ENCODE measurements at regions not wholly inside any gene's neighbourhood (a gene's known extent, or its start where the extent isn't known, plus 50 kb on each side); places are given as distances from the start of the nearest gene placed in this dataset.
A peak's percentile ranks its signal among the peaks of the same experiment; 100 is the strongest.
"Not testable (repeated sequence)": the region's sequence is repeated elsewhere in the genome, so short reads cannot be mapped to it uniquely, and the experiment has no call there.

DNA sequence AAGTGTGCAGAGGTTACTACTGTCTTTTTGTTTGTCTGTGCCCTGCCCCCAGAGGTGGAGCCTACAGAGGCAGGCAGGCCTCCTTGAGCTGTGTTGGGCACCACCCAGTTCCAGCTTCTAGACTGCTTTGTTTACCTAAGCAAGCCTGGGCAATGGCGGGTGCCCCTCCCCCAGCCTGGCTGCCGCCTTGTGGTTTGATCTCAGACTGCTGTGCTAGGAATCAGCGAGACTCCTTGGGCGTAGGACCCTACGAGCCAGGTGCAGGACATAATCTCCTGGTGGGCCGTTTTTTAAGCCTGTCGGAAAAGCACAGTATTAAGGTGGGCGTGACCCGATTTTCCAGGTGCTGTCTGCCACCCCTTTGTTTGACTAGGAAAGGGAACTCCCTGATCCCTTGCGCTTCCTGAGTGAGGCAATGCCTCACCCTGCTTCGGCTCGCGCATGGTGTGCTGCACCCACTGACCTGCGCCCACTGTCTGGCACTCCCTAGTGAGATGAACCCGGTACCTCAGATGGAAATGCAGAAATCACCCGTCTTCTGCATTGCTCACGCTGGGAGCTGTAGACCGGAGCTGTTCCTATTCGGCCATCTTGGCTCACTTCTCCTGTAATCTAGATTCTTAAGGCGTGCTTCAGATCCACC, 365.7 kb downstream of the NEBL start:
- not testable (repeated sequence) for DNase-seq; H3K36me3 ChIP-seq; H3K4me3 ChIP-seq; H3K27me3 ChIP-seq; H3K27ac ChIP-seq; H3K9me3 ChIP-seq (replicated peaks)
- H3K4me1 ChIP-seq: peaks cover 12% of the 10 kb centered on the region

GRCh38 chr10:20521186-20521585, 375.9 kb downstream of the NEBL start:
- Histone ChIP-seq H3K27ac (no peak overlapping the region), H3K4me3 (no peak overlapping the region), H3K36me3 (no peaks in the 10 kb centered on the region), H3K9me3 (replicated peaks) (no peaks in the 10 kb centered on the region), H3K27me3 (no peaks in the 10 kb centered on the region), H3K4me1 (no peaks in the 10 kb centered on the region)
- DNase-seq: no peak

DNA sequence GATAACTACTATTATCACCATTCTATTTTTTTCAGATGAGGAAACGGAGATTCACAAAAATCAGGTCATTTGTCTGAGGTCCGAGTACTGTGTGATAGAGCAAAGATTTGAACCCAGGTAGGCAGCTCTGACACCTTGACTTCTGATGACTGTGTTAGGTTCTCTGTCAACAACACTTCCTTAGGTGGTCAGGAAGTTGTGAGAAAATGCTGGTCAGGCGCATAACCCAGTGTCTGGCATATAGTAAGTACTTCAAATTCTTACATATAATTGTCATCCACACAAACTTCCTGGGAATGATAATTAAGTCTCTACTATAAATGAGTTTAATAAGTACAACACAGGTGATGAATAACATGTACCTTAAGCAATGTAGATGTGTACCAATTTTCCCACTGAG, 381.5 kb downstream of the NEBL start:
- no peaks in the 10 kb centered on the region for H3K9me3 ChIP-seq (replicated peaks)
- H3K27me3 ChIP-seq: no peaks in the 10 kb centered on the region
- no peak for DNase-seq
- H3K36me3 ChIP-seq: no peaks in the 10 kb centered on the region
- no peaks in the 10 kb centered on the region for H3K4me1 ChIP-seq
- H3K27ac ChIP-seq: no peak overlapping the region
- no peak overlapping the region for H3K4me3 ChIP-seq

- Histone ChIP-seq H3K4me3 (no peak overlapping the region), H3K27ac (no peak overlapping the region), H3K9me3 (replicated peaks) (no peaks in the 10 kb centered on the region), H3K36me3 (no peaks in the 10 kb centered on the region), H3K27me3 (no peaks in the 10 kb centered on the region), H3K4me1 (no peaks in the 10 kb centered on the region)
- no peak for DNase-seq
These were observed 384.5 kb downstream of the NEBL start for GRCh38 chr10:20512631-20513030.

- Histone ChIP-seq H3K4me1 (no peaks in the 10 kb centered on the region), H3K36me3 (no peaks in the 10 kb centered on the region), H3K9me3 (replicated peaks) (no peaks in the 10 kb centered on the region), H3K27ac (no peak overlapping the region), H3K4me3 (no peak overlapping the region), H3K27me3 (no peaks in the 10 kb centered on the region)
- no peak for DNase-seq
These were observed 388.2 kb downstream of the NEBL start for GRCh38 chr10:20508921-20509320.

DNA sequence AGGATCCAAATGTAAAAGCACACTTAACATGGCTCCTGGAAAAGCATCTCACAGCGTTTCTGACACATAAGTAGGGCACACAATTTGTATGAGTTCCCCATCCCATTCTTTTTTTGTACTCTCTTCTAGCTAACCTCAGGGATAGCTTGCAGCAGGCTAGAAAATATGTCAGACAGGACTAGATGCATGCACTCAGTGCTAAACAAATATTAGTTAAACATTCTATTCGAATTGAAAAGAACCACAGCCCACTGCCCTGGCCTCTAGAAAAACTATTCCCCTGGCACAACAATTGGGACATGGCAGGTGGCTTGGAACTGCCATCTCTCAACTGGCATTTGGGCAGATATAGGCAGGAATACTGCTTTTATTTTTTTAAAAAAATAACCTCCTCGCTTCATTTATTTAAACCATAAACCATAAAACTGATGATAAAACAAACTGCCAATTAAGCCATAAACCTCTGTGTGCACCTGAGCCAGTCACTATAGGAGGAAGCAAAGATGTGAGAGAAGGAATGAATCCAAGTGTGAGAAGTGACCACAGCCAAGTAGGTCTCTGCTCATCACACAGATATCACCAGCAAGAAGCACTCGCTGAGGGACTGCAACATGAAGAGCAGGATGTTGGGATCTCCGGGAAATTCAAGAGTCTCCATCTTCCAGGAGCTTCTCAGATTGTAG, 394.1 kb downstream of the NEBL start:
- no peaks in the 10 kb centered on the region for H3K4me1 ChIP-seq
- H3K27ac ChIP-seq: no peak overlapping the region
- no peak for DNase-seq
- no peak overlapping the region for H3K4me3 ChIP-seq
- H3K36me3 ChIP-seq: no peaks in the 10 kb centered on the region
- no peaks in the 10 kb centered on the region for H3K27me3 ChIP-seq
- no peaks in the 10 kb centered on the region; the same call in 1 of the 2 replicates for H3K9me3 ChIP-seq (replicated peaks)

DNA sequence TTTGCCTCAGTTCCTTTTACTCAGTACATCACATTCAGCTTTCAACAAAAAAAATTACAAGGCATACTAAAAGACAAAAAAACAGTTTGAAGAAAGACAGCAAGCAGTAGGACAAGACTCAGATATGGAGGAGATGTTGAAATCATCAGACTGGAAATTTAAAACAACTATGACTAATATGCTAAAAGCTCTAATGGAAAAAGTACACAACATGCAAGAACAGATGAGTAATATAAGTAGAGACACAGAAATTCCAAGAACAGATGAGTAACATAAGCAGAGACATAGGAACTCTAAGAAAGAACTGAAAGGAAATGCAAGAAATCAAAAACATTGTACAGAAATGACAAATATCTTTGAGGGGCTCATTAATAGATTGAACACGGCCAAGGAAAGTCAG, 402.6 kb downstream of the NEBL start:
- Histone ChIP-seq H3K27me3 (no peaks in the 10 kb centered on the region), H3K9me3 (replicated peaks) (no peaks in the 10 kb centered on the region; the same call in 1 of the 2 replicates), H3K36me3 (no peaks in the 10 kb centered on the region), H3K4me3 (no peak overlapping the region), H3K27ac (no peak overlapping the region), H3K4me1 (no peaks in the 10 kb centered on the region)
- no peak for DNase-seq

- no peaks in the 10 kb centered on the region for H3K36me3 ChIP-seq
- no peak overlapping the region for H3K27ac ChIP-seq
- H3K27me3 ChIP-seq: no peaks in the 10 kb centered on the region
- DNase-seq: no peak
- no peaks in the 10 kb centered on the region for H3K9me3 ChIP-seq (replicated peaks)
- no peak overlapping the region for H3K4me3 ChIP-seq
- no peaks in the 10 kb centered on the region for H3K4me1 ChIP-seq
These were observed 404.7 kb downstream of the NEBL start for GRCh38 chr10:20492447-20492846.

DNA sequence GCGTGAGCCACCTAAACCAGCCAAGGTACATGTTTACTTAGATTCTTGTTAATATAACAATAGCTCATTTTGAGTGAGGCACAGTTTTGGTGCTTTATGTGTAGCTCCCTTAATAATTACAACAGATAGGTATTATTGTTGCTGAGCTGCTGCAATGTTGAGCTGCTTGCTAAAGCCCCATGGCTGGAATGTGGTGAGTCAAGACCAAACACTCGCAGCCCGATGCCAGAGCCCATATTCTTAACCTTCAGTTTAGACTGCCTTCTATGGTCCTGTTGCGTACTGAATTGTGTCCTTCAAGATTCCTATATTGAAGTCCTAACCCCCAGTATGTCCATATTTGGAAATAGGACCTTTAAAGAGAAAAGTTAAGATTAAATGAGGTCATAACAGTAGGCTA, 407.1 kb downstream of the NEBL start:
- H3K9me3 ChIP-seq (replicated peaks): no peaks in the 10 kb centered on the region
- H3K36me3 ChIP-seq: no peaks in the 10 kb centered on the region
- DNase-seq: no peak

GRCh38 chr10:20486791-20487190, 410.3 kb downstream of the NEBL start:
- DNase-seq: peak; percentile 54 to 62
- Histone ChIP-seq H3K9me3 (replicated peaks) (no peaks in the 10 kb centered on the region), H3K27ac (no peak overlapping the region), H3K27me3 (no peaks in the 10 kb centered on the region), H3K36me3 (no peaks in the 10 kb centered on the region), H3K4me1 (0 out of 2 replicates have a peak, but pooled peaks cover 2% of the 10 kb centered on the region), H3K4me3 (no peak overlapping the region)

More for the DNA sequence above, 407.1 kb downstream of the NEBL start:
- no peak overlapping the region for H3K4me3 ChIP-seq
- H3K27me3 ChIP-seq: no peaks in the 10 kb centered on the region
- H3K4me1 ChIP-seq: 0 out of 2 replicates have a peak, but pooled peaks cover 2% of the 10 kb centered on the region
- H3K27ac ChIP-seq: no peak overlapping the region

- Histone ChIP-seq H3K4me1 (0 out of 2 replicates have a peak, but pooled peaks cover 2% of the 10 kb centered on the region), H3K27ac (no peak overlapping the region)
- no peak for DNase-seq
These were observed 411.6 kb downstream of the NEBL start for GRCh38 chr10:20485554-20485953.

DNA sequence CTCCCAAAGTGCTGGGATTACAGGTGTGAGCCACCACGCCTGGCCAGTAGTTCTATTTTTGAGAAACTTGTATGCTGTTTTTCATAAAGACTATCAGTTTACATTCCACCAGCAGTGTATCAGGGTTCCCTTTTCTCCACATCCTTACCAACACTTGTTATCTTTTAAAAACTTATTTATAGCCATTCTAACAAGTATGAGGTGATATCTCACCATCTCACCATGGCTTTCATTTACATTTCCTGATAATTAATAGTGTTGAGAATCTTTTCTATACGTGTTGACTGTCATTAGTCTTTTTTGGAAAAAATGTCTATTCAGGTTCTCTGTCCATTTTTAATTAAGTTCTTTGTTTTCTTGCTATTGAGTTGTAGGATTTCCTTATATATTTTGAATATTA, 416.1 kb downstream of the NEBL start:
- Histone ChIP-seq H3K9me3 (replicated peaks) (no peaks in the 10 kb centered on the region), H3K4me3 (no peak overlapping the region), H3K36me3 (peaks cover 2% of the 10 kb centered on the region; the same call in 1 of the 2 replicates), H3K27ac (no peak overlapping the region), H3K27me3 (no peaks in the 10 kb centered on the region), H3K4me1 (0 out of 2 replicates have a peak, but pooled peaks cover 2% of the 10 kb centered on the region)
- no peak for DNase-seq

More at GRCh38 chr10:20485554-20485953, 411.6 kb downstream of the NEBL start:
- H3K27me3 ChIP-seq: no peaks in the 10 kb centered on the region
- H3K9me3 ChIP-seq (replicated peaks): no peaks in the 10 kb centered on the region
- no peaks in the 10 kb centered on the region for H3K36me3 ChIP-seq
- H3K4me3 ChIP-seq: no peak overlapping the region

- not testable (repeated sequence) for H3K4me3 ChIP-seq; H3K36me3 ChIP-seq; H3K9me3 ChIP-seq (replicated peaks); H3K27ac ChIP-seq; DNase-seq; H3K27me3 ChIP-seq; H3K4me1 ChIP-seq
These were observed 416.5 kb downstream of the NEBL start for GRCh38 chr10:20480575-20480974.

GRCh38 chr10:20474064-20474463, 423.0 kb downstream of the NEBL start:
- Histone ChIP-seq H3K27ac (peak overlapping the region; percentile 91), H3K36me3 (no peaks in the 10 kb centered on the region)

DNA sequence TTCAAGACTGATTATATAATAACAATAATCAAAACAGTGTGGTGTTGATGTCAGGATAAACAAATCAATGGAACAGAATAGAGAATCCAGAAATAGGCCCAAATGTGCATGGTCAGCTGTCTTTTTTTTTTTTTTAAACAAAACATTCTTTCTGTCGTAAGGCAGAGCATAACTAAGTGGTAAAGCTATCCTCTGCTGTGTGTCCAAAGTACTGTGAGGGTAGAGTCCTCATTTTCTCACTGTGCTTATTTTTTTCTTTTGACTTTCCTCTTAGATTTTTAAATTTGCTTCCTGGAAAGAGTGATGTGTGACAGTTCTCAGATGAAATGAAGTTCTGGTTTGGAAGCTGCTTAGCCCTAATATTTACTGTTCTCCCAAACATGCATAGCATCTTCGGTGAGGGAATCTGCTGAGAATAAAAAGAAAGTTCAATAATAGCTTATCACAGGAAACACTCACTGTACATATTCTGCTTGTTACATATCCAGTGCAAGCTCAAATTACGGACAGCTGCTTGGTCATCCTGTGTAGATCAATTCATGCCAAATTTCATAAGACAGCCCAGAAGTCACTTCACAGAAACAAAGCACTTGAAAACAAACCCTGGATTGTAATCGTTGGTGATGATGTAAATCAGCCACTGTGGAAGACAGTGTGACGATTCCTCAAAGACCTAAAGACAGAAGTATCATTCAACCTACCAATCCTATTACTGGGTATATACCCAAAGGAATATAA, 423.9 kb downstream of the NEBL start:
- H3K4me3 ChIP-seq: peak overlapping the region; percentile 37
- H3K27ac ChIP-seq: peak overlapping the region; percentile 91
- peaks cover 8% of the 10 kb centered on the region for H3K4me1 ChIP-seq
- no peaks in the 10 kb centered on the region for H3K27me3 ChIP-seq
- H3K36me3 ChIP-seq: no peaks in the 10 kb centered on the region
- H3K9me3 ChIP-seq (replicated peaks): no peaks in the 10 kb centered on the region
- DNase-seq: peak; percentile 72 to 91

More at GRCh38 chr10:20474064-20474463, 423.0 kb downstream of the NEBL start:
- no peaks in the 10 kb centered on the region for H3K27me3 ChIP-seq
- no peak overlapping the region for H3K4me3 ChIP-seq
- H3K4me1 ChIP-seq: peaks cover 8% of the 10 kb centered on the region
- no peak for DNase-seq
- H3K9me3 ChIP-seq (replicated peaks): no peaks in the 10 kb centered on the region

Data from SJCRH30 (cell line).